HG03432 (cell line): ENCODE measurements at regions not wholly inside any gene's neighbourhood (a gene's known extent, or its start where the extent isn't known, plus 50 kb on each side); places are given as distances from the start of the nearest gene placed in this dataset.

ENCODE experiments used
- ATAC-seq: cut with Tn5 transposase; IDR thresholded peaks from one replicate; pipeline ENCODE4 v1.9.1; 2021; ENCODE audit warnings: mild to moderate bottlenecking, moderate library complexity; ENCODE audit not compliant: unreplicated experiment

GRCh38 chr2:104433657-104434056 lies 420.3 kb upstream of the POU3F3 start:
- no peak for ATAC-seq

- ATAC-seq, result peak; percentile 92
Measured at GRCh38 chr2:104434318-104434792, 419.6 kb upstream of the POU3F3 start.

GRCh38 chr2:104434966-104435365 lies 418.9 kb upstream of the POU3F3 start:
- no peak for ATAC-seq

- ATAC-seq, result no peak
Measured at GRCh38 chr2:104438481-104438880, 415.4 kb upstream of the POU3F3 start.

GRCh38 chr2:104443145-104443544 lies 410.8 kb upstream of the POU3F3 start:
- no peak for ATAC-seq

- ATAC-seq, result no peak
Measured at GRCh38 chr2:104444392-104444791, 409.5 kb upstream of the POU3F3 start.

- ATAC-seq, result no peak
Measured at GRCh38 chr2:104444889-104445288, 409.0 kb upstream of the POU3F3 start.

- ATAC-seq, result peak; percentile 56
Measured at GRCh38 chr2:104447831-104448434, 406.0 kb upstream of the POU3F3 start.

- no peak for ATAC-seq
Measured at GRCh38 chr2:104448661-104449440, 405.1 kb upstream of the POU3F3 start.

GRCh38 chr2:104452558-104452957 lies 401.4 kb upstream of the POU3F3 start:
- ATAC-seq, result no peak

- ATAC-seq, result no peak
Measured at GRCh38 chr2:104462731-104463130, 391.2 kb upstream of the POU3F3 start.

GRCh38 chr2:104465981-104466380 lies 387.9 kb upstream of the POU3F3 start:
- no peak for ATAC-seq

GRCh38 chr2:104468846-104469245 lies 385.1 kb upstream of the POU3F3 start:
- no peak for ATAC-seq

- ATAC-seq, result no peak
Measured at GRCh38 chr2:104472076-104472475, 381.8 kb upstream of the POU3F3 start.

- peak; percentile 51 for ATAC-seq
Measured at GRCh38 chr2:104473546-104473945, 380.4 kb upstream of the POU3F3 start.

GRCh38 chr2:104474716-104475115 lies 379.2 kb upstream of the POU3F3 start:
- ATAC-seq, result no peak

- no peak for ATAC-seq
Measured at GRCh38 chr2:104476075-104476474, 377.8 kb upstream of the POU3F3 start.

GRCh38 chr2:104476563-104476988 lies 377.3 kb upstream of the POU3F3 start:
- no peak for ATAC-seq

GRCh38 chr2:104481341-104481740 lies 372.6 kb upstream of the POU3F3 start:
- no peak for ATAC-seq

GRCh38 chr2:104487366-104487765 lies 366.5 kb upstream of the POU3F3 start:
- ATAC-seq, result no peak

GRCh38 chr2:104493698-104494097 lies 360.2 kb upstream of the POU3F3 start:
- no peak for ATAC-seq

- no peak for ATAC-seq
Measured at GRCh38 chr2:104501342-104501741, 352.6 kb upstream of the POU3F3 start.
